ENCODE measurements at regions not wholly inside any gene's neighbourhood (a gene's known extent, or its start where the extent isn't known, plus 50 kb on each side); places are given as distances from the start of the nearest gene placed in this dataset.

GRCh38 chr11:45502226-45502545 is 163.2 kb downstream of the CHST1 start:
- TF ChIP-seq NANOG (IDR thresholded peaks at IDR 0.05; ENCODE audit: borderline replicate concordance) (no peak), ZNF462 (CRISPR knock-in tag; IDR thresholded peaks at IDR 0.05) (no peak), EZH2 (IDR thresholded peaks at IDR 0.05; ENCODE audit: low read depth, unreplicated experiment) (no peak), ZNF331 (CRISPR knock-in tag; IDR thresholded peaks at IDR 0.05; ENCODE audit: low read depth) (no peak), CREB1 (CRISPR knock-in tag; IDR thresholded peaks at IDR 0.05; ENCODE audit: low read depth) (no peak), POLR2AphosphoS5 (IDR thresholded peaks at IDR 0.05; ENCODE audit: low read depth) (no peak), JUNB (IDR thresholded peaks at IDR 0.05; ENCODE audit: unreplicated experiment) (no peak), ZNF114 (CRISPR knock-in tag; IDR thresholded peaks at IDR 0.05) (no peak), ETS1 (IDR thresholded peaks at IDR 0.05) (no peak), REST (IDR thresholded peaks at IDR 0.05; ENCODE audit: unreplicated experiment) (no peak), CTCF (conservative IDR thresholded peaks at IDR 0.05; ENCODE audit: low read depth in 2 of 2) (no peak), EZH2phosphoT487 (IDR thresholded peaks at IDR 0.05; ENCODE audit: unreplicated experiment) (no peak), STAT1 (IDR thresholded peaks at IDR 0.05; ENCODE audit: unreplicated experiment) (no peak)

More at GRCh38 chr11:45502226-45502545, 163.2 kb downstream of the CHST1 start:
- no peak overlapping the region for H3K4me2 ChIP-seq
- no peaks in the 10 kb centered on the region for H3K79me2 ChIP-seq (replicated peaks; ENCODE audit: insufficient read depth)
- no peaks in the 10 kb centered on the region for H3F3A ChIP-seq (replicated peaks; ENCODE audit: low read depth)
- no peaks in the 10 kb centered on the region for H3K36me3 ChIP-seq (ENCODE audit: insufficient read depth)
- no peaks in the 10 kb centered on the region for H3K36me3 Mint-ChIP-seq (ENCODE audit: low read depth)
- no peak overlapping the region for H3K27ac Mint-ChIP-seq
- no peaks in the 10 kb centered on the region for H3K27me3 Mint-ChIP-seq (ENCODE audit: insufficient read depth, low read depth, poor library complexity)
- no peaks in the 10 kb centered on the region for H3K9me2 ChIP-seq (ENCODE audit: insufficient read depth)
- no peak overlapping the region for H3K4me3 ChIP-seq
- no peak overlapping the region for H3K4me3 Mint-ChIP-seq
- H3K4me1 ChIP-seq (ENCODE audit: insufficient read depth) = no peaks in the 10 kb centered on the region
- ATAC-seq (no peak), DNase-seq (ENCODE audit: low spot score) (no peak)
- H3K27me3 ChIP-seq (ENCODE audit: insufficient read depth) = no peaks in the 10 kb centered on the region
- peaks cover 6% of the 10 kb centered on the region; the same call in 1 of the 3 replicates for H3K4me1 Mint-ChIP-seq
- peaks cover 2% of the 10 kb centered on the region; the same call in 1 of the 3 replicates for H3K9me3 Mint-ChIP-seq
- no peak overlapping the region for H2AFZ ChIP-seq
- no peaks in the 10 kb centered on the region for H4K20me1 ChIP-seq (replicated peaks; ENCODE audit: insufficient read depth)
- H3K27ac ChIP-seq (ENCODE audit: low read depth) = no peak overlapping the region

Measured in GM23338 (cell line).